ENCODE measurements at regions not wholly inside any gene's neighbourhood (a gene's known extent, or its start where the extent isn't known, plus 50 kb on each side); places are given as distances from the start of the nearest gene placed in this dataset.

GRCh38 chr2:209097168-209097567, 326.7 kb upstream of the MAP2 start:
- no peak for TF ChIP-seq POLR2AphosphoS5 (IDR thresholded peaks at IDR 0.05; ENCODE audit: low read depth, low read length)
- TF ChIP-seq CTCF (IDR thresholded peaks at IDR 0.05): no peak
- TF ChIP-seq MXI1 (IDR thresholded peaks at IDR 0.05; ENCODE audit: low read depth, low read length): no peak
- TF ChIP-seq SIN3A (IDR thresholded peaks at IDR 0.05; ENCODE audit: borderline replicate concordance, low read depth, low read length): no peak
- no peak for TF ChIP-seq SMC3 (IDR thresholded peaks at IDR 0.05; ENCODE audit: low read depth, low read length)
- TF ChIP-seq NRF1 (IDR thresholded peaks at IDR 0.05; ENCODE audit: low read depth, low read length): no peak
- TF ChIP-seq TCF12 (IDR thresholded peaks at IDR 0.05): no peak
- TF ChIP-seq PBX3 (IDR thresholded peaks at IDR 0.05): no peak
- TF ChIP-seq MAX (IDR thresholded peaks at IDR 0.05; ENCODE audit: low read depth): no peak

All from SK-N-SH (cell line).